Vagina (tissue), 2 donors: ENCODE measurements at regions not wholly inside any gene's neighbourhood (a gene's known extent, or its start where the extent isn't known, plus 50 kb on each side); places are given as distances from the start of the nearest gene placed in this dataset.
A peak's percentile ranks its signal among the peaks of the same experiment; 100 is the strongest.

Experiments used
- DNase-seq, 2 donors: peaks; one replicate each; pipeline ENCODE4 v3.0.0-alpha.2; 2017; ENCODE audit errors: extremely low spot score in 2 of 2
- H3K27ac ChIP-seq: fragments of 200-600 bp; sonication (generic); one replicate; pipeline ENCODE4 v1.5.1; 2019
- H3K27me3 ChIP-seq: fragments of 200-600 bp; sonication (generic); one replicate; pipeline ENCODE4 v1.5.1; 2019
- H3K36me3 ChIP-seq, 2 donors: fragments of 200-600 bp; sonication (generic); one replicate each; pipeline ENCODE4 v1.5.1; 2017 to 2019
- H3K4me1 ChIP-seq: fragments of 200-600 bp; sonication (generic); one replicate; pipeline ENCODE4 v1.5.1; 2019
- H3K4me3 ChIP-seq, 2 donors: fragments of 200-600 bp; sonication (generic); 1 replicate in 1 of 2; 2 replicates in 1 of 2; pipeline ENCODE4 v1.5.1; 2016 to 2019
- H3K9me3 ChIP-seq: fragments of 200-600 bp; sonication (generic); one replicate; pipeline ENCODE4 v1.5.1; 2019
- POLR2A ChIP-seq, 2 donors: fragments of 450-650 bp; IDR thresholded peaks; one replicate each; pipeline ENCODE4 v1.6.1; 2017; ENCODE audit warnings: antibody characterized with exemption in 2 of 2, mild to moderate bottlenecking in 2 of 2, moderate library complexity in 2 of 2
- POLR2AphosphoS5 ChIP-seq, 2 donors: sonication (generic); formaldehyde crosslinking; IDR thresholded peaks; one replicate each; pipeline ENCODE4 v1.9.0; 2017; ENCODE audit warnings: antibody characterized with exemption in 2 of 2, mild to moderate bottlenecking in 2 of 2, low read depth in 1 of 2; ENCODE audit not compliant: insufficient read depth in 1 of 2
- intact Hi-C: fragments of 100-400 bp; cut with DNase I; formaldehyde crosslinking; loops from one replicate; pipeline ENCODE4 v1.15.1; 2023
- TF ChIP-seq, protein P1 (sequence below), 3 experiments: fragments of 450-650 bp in 2 of 3; fragments of 200-600 bp in 1 of 3; sonication (generic) in 1 of 3; IDR thresholded peaks; one replicate each; pipeline ENCODE4 v1.5.1; 2017 to 2019; ENCODE audit warnings: antibody characterized with exemption in 3 of 3, mild to moderate bottlenecking in 2 of 3, moderate library complexity in 2 of 3

GRCh38 chr18:56461151-56461550 is 177.2 kb downstream of the TXNL1 start:
- Histone ChIP-seq H3K4me1 (no peaks in the 10 kb centered on the region), H3K27me3 (no peaks in the 10 kb centered on the region), H3K4me3 (no peak overlapping the region), H3K36me3 (no peaks in the 10 kb centered on the region), H3K9me3 (no peaks in the 10 kb centered on the region), H3K27ac (no peak overlapping the region)
- intact Hi-C loops: no loop called here
- DNase-seq: no peak
- TF ChIP-seq, protein P1, sequence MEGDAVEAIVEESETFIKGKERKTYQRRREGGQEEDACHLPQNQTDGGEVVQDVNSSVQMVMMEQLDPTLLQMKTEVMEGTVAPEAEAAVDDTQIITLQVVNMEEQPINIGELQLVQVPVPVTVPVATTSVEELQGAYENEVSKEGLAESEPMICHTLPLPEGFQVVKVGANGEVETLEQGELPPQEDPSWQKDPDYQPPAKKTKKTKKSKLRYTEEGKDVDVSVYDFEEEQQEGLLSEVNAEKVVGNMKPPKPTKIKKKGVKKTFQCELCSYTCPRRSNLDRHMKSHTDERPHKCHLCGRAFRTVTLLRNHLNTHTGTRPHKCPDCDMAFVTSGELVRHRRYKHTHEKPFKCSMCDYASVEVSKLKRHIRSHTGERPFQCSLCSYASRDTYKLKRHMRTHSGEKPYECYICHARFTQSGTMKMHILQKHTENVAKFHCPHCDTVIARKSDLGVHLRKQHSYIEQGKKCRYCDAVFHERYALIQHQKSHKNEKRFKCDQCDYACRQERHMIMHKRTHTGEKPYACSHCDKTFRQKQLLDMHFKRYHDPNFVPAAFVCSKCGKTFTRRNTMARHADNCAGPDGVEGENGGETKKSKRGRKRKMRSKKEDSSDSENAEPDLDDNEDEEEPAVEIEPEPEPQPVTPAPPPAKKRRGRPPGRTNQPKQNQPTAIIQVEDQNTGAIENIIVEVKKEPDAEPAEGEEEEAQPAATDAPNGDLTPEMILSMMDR (IDR thresholded peaks at IDR 0.05): no peak
- TF ChIP-seq POLR2AphosphoS5 (IDR thresholded peaks at IDR 0.05; ENCODE audit: insufficient read depth in 1 of 2, low read depth in 1 of 2) (no peak), POLR2A (IDR thresholded peaks at IDR 0.05) (no peak)

DNA sequence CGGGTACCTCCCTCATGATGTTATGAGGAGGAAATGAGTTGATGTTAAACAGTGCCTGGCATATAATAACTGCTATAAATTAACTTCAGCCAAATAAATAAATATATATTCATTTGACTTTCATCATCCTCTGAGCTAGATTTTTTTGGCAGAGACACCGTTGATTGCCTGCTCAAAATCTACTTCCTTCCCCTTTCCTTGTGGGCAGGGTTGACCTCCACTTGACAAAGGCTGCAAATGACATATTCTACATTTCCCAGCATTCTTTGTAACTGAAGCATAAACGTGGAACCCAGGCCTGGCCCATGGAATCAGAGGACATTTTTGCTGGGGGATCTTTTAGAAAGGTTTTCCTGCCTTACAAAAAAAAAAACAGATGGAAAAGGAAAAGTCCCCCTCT is 177.8 kb downstream of the TXNL1 start:
- intact Hi-C loops: no loop called here
- DNase-seq: no peak
- Histone ChIP-seq H3K4me3 (no peak overlapping the region), H3K9me3 (no peaks in the 10 kb centered on the region), H3K4me1 (no peaks in the 10 kb centered on the region), H3K36me3 (no peaks in the 10 kb centered on the region), H3K27ac (peak overlapping the region; percentile 1), H3K27me3 (no peaks in the 10 kb centered on the region)
- no peak for TF ChIP-seq POLR2A (IDR thresholded peaks at IDR 0.05)
- TF ChIP-seq, protein P1 (IDR thresholded peaks at IDR 0.05): no peak
- TF ChIP-seq POLR2AphosphoS5 (IDR thresholded peaks at IDR 0.05; ENCODE audit: insufficient read depth in 1 of 2, low read depth in 1 of 2): no peak

DNA sequence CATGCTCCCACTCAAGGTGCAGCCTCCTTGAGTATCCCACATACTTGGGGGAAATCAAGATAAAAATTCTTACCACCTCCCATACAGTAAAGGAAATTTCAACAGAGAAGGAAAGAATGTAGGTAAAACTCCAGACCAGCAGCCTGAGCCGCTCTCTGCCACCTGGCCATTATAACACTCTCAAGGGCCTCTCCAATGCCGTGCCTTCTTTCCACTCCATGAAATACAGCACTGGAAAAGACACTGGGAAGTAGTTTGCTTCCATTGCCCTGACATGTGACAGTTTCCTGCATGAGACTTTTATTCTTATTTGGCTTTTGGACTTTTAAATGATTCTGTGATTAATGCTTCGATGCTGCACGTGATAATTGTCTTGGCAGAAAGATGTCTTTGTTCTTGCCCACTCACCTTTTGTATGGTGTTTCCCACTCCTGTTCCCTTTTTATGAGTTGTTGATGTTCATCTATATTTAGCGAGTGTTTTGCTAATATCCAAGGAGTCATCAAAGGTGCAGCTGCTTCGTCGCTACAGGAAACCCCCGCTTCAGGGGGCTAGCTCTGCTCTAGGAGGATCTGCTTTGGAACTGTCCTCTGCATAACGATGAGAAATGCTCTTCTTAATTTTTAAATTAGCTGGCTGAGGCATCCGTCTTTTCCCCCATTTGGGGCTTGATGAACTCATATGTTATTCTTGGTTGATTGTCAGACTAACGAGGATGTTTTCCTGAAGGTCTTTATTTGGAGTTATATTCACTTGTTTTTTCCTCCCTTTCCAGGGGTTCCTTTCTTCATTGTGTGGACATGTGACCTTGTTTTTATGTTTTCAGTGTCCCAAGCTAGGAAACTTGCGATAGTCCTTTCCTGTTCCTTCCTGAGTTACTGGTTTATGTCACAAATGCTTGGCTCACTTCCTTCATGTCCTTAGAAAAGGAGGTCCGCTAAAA is 179.4 kb downstream of the TXNL1 start:
- peak overlapping the region; percentile 25 for H3K27ac ChIP-seq
- H3K36me3 ChIP-seq: no peaks in the 10 kb centered on the region
- H3K27me3 ChIP-seq: no peaks in the 10 kb centered on the region
- H3K4me1 ChIP-seq: no peaks in the 10 kb centered on the region
- H3K9me3 ChIP-seq: no peaks in the 10 kb centered on the region
- H3K4me3 ChIP-seq: no peak overlapping the region
- TF ChIP-seq POLR2AphosphoS5 (IDR thresholded peaks at IDR 0.05; ENCODE audit: insufficient read depth in 1 of 2, low read depth in 1 of 2) (no peak), POLR2A (IDR thresholded peaks at IDR 0.05) (no peak)
- TF ChIP-seq, protein P1 (IDR thresholded peaks at IDR 0.05): no peak
- DNase-seq: no peak
- intact Hi-C loops: no loop called here

DNA sequence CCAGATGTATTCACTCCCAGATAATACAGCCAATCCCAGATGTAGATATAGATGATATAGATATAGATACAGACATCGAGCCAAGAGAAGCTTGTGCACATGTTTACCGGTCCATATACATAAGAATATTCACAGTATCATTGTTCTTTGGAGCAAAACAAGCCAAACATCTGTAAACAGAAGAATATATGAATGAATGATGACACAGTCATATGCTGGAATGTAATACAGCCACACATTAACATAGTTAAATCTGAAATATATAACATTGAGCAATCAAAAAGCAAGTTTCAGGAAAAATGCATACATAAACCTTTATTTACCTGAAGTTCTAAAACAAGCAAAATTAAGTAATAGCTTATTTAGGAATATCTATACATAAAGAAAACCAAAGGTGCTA is 182.5 kb downstream of the TXNL1 start:
- no peaks in the 10 kb centered on the region for H3K36me3 ChIP-seq
- intact Hi-C loops: no loop called here
- no peaks in the 10 kb centered on the region for H3K4me1 ChIP-seq
- DNase-seq: no peak
- TF ChIP-seq, protein P1 (IDR thresholded peaks at IDR 0.05): no peak
- TF ChIP-seq POLR2A (IDR thresholded peaks at IDR 0.05) (no peak), POLR2AphosphoS5 (IDR thresholded peaks at IDR 0.05; ENCODE audit: insufficient read depth in 1 of 2, low read depth in 1 of 2) (no peak)
- H3K9me3 ChIP-seq: no peaks in the 10 kb centered on the region
- H3K27me3 ChIP-seq: no peaks in the 10 kb centered on the region
- H3K4me3 ChIP-seq: no peak overlapping the region
- no peak overlapping the region for H3K27ac ChIP-seq

DNA sequence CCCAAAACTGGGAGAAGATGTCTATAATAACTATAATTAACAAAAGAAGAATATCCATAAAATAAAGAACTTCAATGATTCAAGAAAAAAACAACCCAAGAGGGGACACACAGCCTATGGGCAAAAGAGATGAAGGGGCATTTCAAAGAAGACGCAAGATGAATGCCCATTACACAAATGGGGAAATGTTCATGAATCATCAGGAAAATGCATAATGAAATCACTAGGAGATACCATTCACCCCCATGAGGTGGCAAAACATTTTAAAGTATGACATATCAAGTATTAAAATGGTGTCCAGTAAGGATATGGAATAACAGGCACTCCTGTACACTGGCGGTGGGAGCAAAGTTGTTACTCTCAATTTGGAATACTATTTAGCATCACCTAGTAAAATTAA is 183.3 kb downstream of the TXNL1 start:
- Histone ChIP-seq H3K27ac (no peak overlapping the region), H3K27me3 (no peaks in the 10 kb centered on the region), H3K4me3 (no peak overlapping the region), H3K4me1 (no peaks in the 10 kb centered on the region), H3K36me3 (no peaks in the 10 kb centered on the region), H3K9me3 (no peaks in the 10 kb centered on the region)
- TF ChIP-seq, protein P1 (IDR thresholded peaks at IDR 0.05): no peak
- TF ChIP-seq POLR2AphosphoS5 (IDR thresholded peaks at IDR 0.05; ENCODE audit: insufficient read depth in 1 of 2, low read depth in 1 of 2) (no peak), POLR2A (IDR thresholded peaks at IDR 0.05) (no peak)
- DNase-seq: no peak
- intact Hi-C loops: no loop called here
